Erythroblast (primary cell): ENCODE measurements at regions not wholly inside any gene's neighbourhood (a gene's known extent, or its start where the extent isn't known, plus 50 kb on each side); places are given as distances from the start of the nearest gene placed in this dataset.

Experiments
- GATA1 ChIP-seq: IDR thresholded peaks from 2 replicates; pipeline ENCODE4 v1.6.1; 2011; ENCODE audit warnings: low read depth, mild to moderate bottlenecking, control low read depth, low read length, moderate library complexity
- POLR2A ChIP-seq: IDR thresholded peaks from 2 replicates; pipeline ENCODE4 v1.6.1; 2011; ENCODE audit warnings: mild to moderate bottlenecking, low read length

DNA sequence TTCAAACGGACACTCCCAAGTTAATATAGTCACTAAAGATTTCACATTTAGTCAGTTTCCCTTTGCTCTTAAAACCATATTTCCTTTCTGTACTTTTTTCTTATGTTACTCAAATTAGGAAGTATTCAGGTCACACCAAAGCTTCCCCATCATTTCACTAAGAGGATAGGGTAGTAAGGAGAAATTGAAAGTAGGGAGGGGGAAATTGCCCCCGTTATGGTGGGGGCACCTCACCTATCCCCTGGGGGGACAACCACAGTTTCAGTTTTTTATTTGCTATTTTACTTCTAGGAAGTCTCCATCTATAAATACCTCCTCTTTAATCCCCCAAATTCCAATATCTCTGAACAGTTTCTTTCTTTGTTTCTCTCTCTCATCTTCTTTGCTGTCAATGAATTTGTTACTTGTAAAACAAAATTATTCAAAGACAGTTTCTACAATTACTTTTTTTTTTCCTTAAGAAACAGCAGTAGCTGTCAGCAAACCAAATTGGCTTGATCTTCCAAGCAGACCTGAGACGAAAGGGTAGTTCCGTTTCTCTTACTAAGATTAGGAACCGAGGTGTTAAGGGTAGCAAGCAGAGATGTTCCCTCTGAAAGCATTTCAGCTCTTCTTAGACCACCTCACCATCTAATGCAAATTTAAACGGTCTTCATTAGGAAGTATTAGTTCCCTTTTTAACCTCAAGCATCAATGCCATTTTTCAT, 160.2 kb upstream of the KLF3 start:
- TF ChIP-seq POLR2A (no peak), GATA1 (no peak)
